HG03064 (cell line): ENCODE measurements at regions not wholly inside any gene's neighbourhood (a gene's known extent, or its start where the extent isn't known, plus 50 kb on each side); places are given as distances from the start of the nearest gene placed in this dataset.
"Not testable (repeated sequence)": the region's sequence is repeated elsewhere in the genome, so short reads cannot be mapped to it uniquely, and the experiment has no call there.

Source experiments
- ATAC-seq: cut with Tn5 transposase; IDR thresholded peaks from one replicate; pipeline ENCODE4 v1.9.1; 2021; ENCODE audit warnings: low read depth; ENCODE audit not compliant: unreplicated experiment

GRCh38 chr12:105454688-105455087 lies 124.2 kb downstream of the C12orf75 start:
- no peak for ATAC-seq

- ATAC-seq, result no peak
Observed at GRCh38 chr12:105455261-105455660, 124.8 kb downstream of the C12orf75 start.

- no peak for ATAC-seq
Observed at GRCh38 chr12:105457026-105457425, 126.5 kb downstream of the C12orf75 start.

DNA sequence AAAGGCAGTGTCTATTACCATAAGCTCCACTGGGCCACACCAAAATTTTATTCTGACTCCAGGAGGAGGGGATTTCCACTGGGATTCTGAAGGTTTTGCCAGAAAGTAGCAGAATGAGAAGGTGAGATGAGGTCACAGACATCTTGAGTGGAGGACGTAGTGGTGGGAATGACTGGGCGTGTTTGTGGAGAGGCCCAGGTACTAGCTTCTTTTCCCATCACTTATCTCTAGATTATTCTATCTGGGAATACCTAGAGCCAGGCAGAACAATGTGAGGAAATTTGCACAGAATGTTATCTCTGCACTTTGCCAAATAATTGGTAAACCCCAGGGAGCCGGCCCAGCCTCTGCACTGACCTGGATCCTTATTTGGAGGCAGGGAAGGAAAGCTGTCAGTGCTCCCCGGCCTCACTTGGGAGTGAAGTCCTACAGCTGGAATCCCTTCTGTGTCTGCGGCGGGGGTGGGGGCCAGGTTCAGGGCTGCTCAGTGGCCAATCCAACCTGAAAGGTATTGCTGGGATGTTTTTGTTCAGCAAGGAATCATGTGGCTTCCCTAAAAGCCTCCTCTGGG lies 129.4 kb downstream of the C12orf75 start:
- ATAC-seq, result no peak

DNA sequence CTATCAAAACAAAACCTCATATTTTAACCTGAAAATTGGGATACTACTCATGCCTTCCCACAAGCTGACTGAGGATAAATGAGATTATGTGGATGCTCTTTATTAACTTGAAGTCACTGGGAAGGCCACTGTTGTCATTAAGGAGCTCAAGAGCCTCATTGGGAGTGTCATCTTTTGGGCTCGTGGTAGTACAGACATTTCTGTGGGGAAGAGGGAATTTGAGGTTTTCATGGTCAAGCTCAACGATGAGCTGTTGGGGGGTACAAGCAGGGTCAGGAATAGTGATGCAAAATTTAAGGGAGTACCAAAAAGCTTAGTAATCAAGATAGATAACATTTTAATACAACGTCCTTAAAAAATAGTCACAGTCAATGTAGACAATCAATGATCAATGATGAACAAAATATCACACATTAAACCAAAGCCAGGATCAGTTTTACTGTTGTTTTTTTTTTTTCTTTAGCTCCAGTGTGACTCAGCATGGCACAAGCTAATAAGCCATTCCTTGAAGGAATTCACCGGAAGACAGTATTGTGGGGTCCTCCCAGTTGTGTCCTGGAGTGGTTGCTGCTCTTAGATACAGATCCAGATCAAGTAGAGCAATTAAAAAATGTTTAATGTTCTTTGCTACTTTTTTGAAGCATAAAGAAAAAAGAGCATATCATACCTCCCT lies 130.9 kb downstream of the C12orf75 start:
- no peak for ATAC-seq

DNA sequence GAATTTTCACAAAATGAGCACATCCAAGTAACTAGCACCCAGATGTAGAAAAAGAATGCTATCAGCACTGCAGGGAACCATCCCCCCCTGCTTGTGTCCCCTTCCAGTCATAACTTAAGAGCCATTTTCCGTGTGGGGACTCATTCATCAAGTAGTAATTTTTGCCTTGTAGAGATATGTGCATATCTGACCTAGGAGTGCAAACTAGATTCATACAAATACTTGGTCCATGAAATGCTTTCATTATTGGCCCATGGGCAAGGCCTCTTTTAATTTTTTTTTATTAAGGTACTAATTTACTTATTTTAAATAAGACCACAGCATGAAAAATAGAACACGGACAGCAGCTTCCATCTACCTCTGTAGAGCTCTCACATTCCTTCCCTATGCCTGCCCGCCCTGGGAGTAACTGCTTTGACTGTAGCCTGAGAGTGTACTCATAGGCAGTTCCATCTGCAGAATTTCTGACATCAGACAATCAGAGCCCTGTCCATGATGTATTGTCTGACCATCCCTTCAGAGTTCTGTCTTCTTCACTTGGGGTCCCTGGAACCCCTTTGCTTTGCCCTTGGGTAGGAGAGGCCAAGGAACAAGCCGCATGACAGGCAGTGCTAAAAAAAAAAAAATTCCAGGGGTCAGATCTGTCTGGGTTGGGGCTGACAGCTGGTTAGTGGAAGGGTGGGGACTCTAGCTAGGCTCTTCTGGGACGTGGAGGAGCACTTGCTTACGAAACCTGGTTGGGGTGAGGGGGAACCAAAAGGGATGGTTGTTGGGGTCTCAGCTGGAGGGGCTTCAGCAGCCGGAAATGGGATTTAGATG lies 131.7 kb downstream of the C12orf75 start:
- no peak for ATAC-seq

DNA sequence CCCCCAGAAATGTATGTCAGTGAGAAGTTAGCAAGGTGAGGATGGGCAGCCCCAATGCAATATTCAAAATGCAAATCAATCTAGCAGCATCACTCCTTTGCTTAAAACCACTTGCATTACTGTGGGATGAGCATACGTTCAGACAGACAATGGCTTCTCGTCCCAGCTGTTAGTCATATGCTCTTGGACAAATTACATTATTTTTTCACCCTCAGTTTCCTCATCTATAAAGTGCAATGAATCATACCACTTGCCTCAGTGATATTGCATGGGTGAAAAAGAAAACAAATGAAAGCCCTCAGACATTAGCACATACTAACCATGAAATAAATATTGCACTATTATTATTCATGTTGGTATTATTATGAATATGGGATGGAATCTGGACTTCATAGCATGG lies 132.3 kb downstream of the C12orf75 start:
- no peak for ATAC-seq

DNA sequence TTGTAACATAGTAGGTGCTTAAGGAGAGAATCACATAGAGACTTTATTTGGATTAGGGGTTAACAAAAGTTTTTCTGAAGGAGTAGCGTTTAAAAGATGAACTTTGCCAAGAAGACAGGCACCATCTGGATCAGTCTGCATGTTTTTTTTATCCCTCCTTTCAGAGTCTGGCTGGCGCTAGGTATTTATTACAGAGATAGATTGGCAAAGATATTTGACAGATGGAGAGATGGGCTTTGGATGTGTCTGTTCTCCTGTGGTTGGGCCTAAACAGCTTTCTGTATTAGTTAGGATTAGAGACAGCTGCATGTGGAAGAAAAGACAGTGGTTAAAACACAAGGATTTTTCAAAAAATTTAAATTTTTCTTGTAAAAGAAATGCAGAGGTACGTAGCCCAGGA lies 133.9 kb downstream of the C12orf75 start:
- no peak for ATAC-seq

DNA sequence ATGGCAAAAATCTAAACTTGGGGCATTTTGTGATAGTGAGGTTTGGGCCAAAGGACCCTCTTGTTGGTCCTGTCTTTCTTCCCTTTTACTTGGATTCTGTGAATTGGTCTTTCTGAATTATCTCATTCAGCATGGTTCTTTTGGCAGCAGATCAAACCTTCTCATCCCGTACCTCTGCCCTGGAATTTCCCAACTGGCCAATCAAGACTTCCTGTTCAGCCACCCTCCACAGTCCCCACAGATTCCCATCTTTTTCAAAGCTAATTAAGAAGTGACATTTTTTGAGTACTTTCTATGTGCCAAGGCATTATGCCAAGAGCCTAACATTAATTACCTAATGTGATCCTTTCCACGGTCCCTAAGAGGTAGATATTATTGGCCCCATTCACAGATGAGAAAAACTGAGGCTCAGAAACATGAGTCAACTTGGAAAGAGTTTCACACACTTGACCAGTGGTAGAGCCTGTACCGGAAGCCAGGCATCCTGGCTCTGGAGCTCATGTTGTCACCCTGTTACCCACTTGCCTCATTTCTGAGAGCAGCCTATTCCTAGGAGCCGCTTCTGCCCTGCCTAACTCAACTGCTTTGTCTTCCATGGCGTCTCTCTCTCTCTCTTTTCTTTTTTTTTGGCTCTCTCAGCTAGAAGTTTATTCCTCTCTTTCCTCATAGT lies 135.9 kb downstream of the C12orf75 start:
- no peak for ATAC-seq

GRCh38 chr12:105466901-105467598 lies 136.6 kb downstream of the C12orf75 start:
- ATAC-seq, result no peak

DNA sequence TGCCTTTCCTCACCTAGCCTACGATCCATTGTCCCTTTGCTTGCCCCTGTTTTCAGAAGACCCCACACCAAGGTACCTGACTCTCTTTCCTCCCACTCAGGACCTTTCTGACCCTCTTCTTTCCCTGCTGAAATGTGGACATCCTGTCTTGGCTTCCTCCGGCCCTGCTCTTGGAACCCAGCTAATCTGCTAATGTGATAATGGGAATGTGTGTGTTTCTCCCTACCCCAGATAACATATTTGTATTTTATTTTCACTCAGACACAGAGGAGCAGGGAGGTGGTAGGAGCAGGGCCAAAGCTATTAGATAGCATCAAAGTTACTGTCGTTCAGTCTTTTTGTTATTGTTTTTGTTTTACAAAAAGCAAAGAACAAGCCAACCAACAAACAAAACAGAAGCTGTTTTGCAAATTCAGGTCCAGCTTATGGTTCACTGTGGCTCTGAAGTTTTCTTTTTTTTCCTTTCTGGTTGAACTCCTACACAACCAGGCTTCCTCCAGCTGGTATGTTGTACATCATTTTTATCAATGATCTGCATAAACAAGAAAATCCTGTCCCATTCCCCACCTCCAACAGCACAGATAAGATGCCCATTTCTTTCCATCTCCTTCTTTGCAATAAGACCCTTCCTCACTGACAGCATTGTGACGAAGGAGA lies 137.3 kb downstream of the C12orf75 start:
- ATAC-seq, result no peak

GRCh38 chr12:105468464-105468863 lies 138.0 kb downstream of the C12orf75 start:
- ATAC-seq, result no peak

DNA sequence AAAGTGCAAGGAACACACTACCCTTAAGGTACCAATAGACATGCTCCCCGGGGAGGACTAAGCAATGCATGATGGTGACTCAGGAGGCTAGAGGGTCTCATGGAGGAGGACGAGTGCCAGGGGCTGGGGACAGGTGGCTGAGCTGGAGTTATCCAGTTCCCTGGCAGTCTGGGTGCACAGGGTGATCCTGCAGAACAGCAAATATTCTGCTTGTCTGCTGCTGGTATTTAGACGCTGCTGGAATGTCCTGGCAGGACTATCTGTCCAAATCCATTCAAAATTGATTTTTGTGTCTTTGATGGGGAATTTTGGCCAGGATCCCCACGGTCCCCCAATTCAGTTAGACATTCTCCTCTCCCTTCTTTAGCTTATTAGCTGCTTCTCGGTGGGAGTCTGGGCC lies 138.7 kb downstream of the C12orf75 start:
- no peak for ATAC-seq

DNA sequence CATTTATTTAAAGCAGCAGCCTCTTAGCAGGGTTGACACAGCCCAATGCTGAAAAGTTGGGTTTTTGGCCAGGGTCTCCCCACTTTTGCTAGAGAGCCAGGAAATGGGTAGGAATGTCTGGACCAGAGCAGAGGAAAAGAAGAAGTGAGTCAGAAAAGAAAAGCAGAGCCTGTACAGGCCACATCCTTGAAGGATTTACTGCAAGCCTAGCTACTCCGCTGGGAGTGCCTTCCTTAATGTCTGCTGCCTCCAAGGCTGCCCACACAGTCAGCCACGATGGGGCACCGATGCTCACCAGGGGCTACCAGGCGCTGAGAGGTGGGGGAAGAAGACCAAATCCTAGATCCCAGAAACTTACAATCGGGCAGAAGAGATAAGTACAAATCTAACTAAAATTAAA lies 139.2 kb downstream of the C12orf75 start:
- ATAC-seq, result no peak

DNA sequence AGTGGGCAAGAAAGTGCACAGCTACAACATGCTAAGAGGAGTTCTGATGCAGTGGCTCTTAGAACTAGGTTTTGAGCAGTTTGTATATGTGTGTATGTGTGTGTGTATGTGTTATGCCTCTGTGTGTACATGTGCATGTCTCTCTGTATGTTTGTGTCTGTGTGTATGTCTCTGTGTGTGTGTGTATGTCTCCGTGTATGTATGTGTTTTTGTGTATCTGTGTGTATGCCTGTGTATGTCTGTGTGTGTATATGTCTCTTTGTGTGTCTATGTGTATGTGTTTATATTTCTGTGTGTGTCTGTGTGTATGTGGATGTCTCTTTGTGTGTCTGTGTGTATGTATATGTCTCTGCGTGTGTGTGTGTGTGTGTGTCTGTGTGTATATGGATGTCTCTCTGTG lies 139.6 kb downstream of the C12orf75 start:
- ATAC-seq, result no peak

GRCh38 chr12:105470601-105471000 lies 140.1 kb downstream of the C12orf75 start:
- ATAC-seq, result no peak

DNA sequence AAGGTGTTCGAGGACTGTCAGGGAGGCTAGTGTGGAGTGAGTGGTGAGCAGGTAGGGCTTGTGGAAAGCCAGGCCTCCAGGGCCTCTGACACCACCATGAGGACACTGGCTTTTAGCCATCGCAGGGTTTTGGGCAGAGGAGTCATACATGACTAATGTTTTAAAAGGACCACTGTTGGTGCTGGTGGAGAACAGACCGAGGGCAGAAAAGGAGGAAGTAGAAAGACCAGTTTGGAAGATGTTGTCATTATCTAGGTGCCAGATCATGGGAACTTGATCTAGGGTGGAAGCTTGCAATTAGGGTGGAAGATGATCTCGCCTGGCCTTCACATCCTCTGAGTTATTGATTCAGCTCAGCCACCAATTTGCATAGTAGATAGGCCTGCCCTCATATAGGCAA lies 144.2 kb downstream of the C12orf75 start:
- no peak for ATAC-seq

DNA sequence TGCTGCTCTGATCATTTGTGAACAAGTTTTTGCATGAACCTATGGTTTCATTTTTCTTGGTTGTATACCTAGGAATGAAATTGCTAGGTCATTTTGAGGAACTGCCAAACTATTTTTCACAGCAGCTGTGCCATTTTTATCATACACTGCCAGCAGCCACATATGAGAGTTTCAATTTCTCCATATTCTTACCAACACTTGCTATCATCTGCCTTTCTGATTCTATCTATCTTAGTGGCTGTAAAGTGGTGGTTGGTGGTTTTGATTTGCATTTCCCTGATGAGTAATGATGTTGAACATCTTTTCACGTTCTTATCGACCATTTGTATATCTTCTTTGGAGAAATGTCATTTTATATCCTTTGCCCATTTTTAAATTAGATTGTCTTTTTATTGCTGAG lies 146.1 kb downstream of the C12orf75 start:
- ATAC-seq, result no peak

GRCh38 chr12:105477873-105478272 lies 147.4 kb downstream of the C12orf75 start:
- ATAC-seq, result no peak

GRCh38 chr12:105478788-105479187 lies 148.3 kb downstream of the C12orf75 start:
- ATAC-seq, result not testable (repeated sequence)
